Globus pallidus (tissue), 1 donor: ENCODE measurements at regions not wholly inside any gene's neighbourhood (a gene's known extent, or its start where the extent isn't known, plus 50 kb on each side); places are given as distances from the start of the nearest gene placed in this dataset.
A peak's percentile ranks its signal among the peaks of the same experiment; 100 is the strongest.

Experiments used
- DNase-seq: peaks from one replicate; pipeline ENCODE4 v3.0.0-alpha.2; 2015; ENCODE audit warnings: low spot score

DNA sequence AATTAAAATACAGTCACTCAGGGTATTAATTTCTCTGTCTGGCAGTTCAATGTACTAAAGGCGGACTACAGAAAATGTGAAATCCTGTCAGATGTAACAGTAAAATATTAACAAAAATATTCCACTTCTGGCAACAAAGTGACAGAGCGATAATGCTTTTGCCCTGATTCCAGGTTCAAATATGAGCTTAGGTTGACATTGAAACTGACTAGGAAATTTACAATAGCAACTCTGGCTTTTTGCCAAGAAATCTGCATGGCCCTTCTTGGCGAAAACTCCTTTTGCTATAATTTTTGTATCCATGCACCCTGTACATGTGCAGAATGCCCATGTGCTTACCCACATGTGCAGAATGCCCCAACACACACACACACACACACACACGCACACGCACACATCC is 552.2 kb downstream of the MDFIC start:
- no peak for DNase-seq

DNA sequence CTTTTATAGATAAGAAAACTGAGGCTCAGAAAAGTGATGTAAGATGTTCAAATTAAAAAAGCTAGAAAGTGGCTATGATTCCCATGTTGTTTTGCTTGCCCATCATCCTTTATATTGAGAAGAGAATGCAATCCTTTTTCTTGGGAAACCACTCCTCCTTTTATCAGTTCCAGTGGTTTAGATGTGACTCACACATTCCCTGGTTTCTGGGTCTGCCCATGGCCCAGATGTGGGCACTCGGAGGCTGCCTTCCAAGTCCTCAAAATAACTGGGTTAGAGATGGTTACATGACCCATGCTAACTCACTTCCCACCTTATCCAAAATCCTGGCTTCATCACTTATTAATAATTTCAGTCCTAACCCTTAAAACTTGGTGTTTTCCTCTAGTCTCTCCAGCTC is 550.0 kb downstream of the MDFIC start:
- DNase-seq, result no peak

DNA sequence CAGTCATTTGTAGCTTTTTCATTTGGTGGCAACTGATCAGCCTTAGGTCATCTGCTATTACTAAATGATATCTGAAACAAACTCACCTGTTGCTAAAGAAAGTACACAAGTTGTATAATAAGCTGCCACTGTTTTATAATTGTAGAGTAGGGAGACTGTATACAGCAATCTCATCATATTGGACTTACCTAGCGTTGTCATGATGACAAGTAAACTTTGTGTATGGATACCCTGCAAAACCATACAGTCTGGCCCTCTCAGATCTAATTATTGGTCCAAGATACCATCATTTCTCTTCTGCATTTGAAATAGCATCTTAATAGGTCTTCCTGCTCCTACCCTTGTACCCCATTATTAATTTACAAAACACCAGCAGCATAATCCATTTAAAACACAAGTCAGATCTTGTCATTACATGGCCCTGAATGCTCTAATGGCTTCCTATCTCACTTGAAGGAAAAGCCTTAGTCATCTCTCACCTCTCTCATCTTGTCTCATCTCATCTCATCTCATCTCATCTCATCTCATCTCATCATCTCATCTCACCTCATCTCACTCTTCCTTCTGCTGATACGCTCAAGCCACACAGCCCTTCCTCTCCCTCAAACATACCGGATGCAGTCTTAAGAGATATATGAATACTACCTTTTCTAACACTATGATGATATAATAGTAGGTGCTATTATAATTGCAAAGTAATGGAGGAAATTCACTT is 540.6 kb downstream of the MDFIC start:
- no peak for DNase-seq

DNA sequence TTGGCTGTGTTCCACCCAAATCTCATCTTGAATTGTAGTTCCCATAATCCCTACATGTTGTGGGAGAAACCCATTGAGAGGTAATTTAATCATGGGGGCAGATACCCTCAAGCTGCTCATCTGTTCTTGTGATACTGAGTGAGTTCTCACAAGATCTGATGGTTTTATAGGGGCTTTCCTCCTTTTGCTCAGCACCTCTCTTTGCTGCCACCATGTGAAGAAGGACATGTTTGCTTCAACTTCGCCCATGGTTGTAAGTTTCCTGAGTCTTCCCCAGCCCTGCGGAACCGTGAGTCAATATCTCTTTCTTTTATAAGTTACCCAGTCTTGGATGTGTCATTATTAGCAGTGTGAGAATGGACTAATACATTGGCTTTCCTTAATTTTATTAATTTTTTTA is 527.8 kb downstream of the MDFIC start:
- DNase-seq, result no peak

DNA sequence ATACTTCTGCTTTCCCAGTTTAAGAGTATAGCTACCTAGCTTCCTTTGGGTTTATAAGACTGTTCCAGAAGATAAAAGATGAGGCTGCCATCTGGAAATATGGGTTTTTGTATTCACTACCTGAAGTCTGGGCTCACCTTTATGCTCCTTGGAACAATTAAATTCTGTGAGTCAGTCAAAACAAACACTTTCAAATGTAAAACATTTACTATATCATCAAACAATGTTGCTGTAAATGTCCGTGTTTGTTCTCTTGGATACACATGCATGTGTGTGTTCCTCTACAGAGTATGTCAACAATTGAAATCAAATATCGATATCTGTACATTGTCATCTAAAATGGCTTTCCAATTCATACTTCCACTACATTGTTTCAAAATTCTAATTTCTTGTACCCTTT is 525.6 kb downstream of the MDFIC start:
- DNase-seq, result no peak

DNA sequence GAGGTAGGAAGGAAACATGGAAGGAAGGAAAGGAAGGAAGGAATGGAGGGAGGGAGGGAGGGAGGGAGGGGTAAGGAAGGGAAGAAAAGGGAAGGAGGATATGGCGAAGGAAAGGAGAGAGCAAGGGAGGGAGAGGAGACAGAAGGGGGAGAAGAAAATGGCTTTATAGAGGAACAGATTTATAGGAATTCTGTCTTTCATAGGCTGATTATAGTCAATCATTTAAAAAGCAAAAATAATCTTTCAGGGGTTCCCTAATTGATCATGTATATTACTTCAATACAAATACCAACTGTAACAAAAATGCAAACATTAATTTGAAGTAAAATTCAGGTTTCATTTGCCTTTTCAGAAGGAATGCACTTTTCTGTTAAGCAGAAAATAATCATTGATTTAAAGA is 519.1 kb downstream of the MDFIC start:
- DNase-seq, result no peak

DNA sequence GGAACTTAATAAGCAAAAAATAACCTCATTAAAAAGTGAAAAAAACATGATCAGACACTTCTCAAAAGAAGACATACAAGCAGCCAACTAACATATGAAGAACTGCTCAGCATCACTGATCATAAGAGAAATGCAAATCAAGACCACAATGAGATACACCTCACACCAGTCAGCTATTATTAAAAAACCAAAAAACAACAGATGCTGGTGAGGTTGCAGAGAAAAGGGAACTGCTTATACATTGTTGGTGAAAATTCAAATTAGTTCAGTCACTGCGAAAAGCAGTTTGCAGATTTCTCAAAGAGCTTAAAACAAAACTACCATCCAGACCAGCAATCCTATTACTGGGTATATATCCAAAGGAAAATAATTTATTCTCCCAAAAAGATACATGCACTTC is 513.3 kb downstream of the MDFIC start:
- DNase-seq, result no peak

DNA sequence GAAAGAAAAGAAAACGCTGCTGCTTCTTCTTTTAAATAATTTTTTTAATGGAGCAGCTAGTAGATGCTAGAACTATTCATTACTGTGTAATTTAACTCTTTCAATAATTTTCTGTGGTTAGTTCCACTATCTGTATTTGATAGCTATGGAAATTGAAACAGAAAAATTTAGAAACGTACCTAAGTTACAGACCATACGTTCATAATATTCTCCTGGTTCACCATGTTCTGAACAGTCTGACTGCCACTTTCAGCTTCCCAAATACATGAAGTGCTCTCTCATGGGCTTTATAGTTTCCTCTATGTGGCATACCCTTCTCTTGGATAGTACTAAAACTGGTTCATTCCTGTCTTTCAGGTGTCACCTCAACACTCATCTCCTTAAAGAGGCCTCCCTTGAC is 508.0 kb downstream of the MDFIC start:
- DNase-seq, result no peak

DNA sequence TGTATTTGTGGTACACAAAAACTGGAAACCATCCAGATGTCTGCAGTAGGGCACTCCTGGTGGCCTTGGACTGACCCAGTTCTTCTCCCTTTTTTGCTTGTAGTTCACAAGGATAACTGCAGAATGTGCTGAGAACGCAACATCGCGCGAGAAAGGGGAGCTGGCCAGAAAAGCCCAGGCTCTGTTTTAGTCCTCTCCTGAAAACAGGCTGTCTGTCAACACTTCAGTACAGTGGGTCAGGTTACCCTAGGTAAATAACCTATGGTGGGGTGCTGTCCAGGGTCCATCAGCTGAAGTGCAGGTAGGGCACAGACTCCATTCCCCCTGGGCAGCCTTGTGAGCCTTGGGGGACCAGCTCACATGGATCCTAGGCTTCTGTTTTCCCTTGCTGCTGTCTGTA is 495.8 kb downstream of the MDFIC start:
- DNase-seq, result no peak

DNA sequence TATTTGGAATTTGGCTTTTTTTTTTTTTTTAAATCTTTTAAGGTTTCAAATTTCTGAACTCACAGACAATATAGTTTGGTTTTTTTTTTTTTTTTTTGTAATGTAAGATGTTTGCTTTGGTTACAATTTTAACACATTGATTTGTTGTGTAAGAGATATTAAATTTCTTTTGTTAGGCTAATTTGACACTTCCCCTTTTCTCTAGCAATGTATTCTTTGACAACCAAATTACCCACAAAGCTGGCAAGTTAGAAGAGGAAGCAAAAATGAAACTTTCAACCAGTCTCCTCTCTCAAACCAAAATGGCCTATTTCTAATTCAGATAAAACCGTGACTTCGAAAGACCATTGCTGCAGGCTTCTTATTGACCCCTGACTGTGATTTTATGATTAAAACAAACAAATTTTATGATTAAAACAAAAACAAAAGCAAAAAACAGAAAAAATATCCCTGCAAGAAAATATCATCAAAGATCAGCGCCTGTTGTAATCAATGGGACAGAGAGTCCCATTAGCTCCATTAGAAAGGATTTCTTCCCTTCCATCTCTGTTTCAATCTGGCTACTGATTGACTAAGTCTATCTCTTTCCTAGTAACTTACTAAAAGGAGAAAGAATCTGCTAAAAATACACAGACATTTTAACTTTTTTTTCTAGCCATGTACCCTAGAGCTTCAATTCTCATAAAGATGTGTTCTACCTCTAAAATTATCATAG is 489.2 kb downstream of the MDFIC start:
- DNase-seq, result peak; percentile 20

DNA sequence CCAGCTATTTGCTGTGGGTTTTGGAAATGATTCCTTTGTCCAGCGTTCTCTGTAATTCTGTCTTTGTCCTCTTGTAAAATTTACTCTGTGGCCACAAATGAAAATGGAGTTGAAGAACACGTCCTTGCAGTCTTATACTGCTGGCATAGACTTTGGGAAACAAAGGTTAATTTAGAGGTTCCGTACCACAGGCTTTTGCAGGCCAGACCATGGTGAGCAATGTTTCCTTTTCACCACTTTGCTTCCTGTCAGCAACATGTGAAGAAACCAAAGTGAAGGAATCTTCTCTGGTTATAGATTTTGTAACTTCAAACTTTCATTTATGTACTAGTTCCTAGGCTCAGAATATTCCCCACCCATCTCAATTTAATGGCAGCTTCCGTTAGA is 488.5 kb downstream of the MDFIC start:
- no peak for DNase-seq

DNA sequence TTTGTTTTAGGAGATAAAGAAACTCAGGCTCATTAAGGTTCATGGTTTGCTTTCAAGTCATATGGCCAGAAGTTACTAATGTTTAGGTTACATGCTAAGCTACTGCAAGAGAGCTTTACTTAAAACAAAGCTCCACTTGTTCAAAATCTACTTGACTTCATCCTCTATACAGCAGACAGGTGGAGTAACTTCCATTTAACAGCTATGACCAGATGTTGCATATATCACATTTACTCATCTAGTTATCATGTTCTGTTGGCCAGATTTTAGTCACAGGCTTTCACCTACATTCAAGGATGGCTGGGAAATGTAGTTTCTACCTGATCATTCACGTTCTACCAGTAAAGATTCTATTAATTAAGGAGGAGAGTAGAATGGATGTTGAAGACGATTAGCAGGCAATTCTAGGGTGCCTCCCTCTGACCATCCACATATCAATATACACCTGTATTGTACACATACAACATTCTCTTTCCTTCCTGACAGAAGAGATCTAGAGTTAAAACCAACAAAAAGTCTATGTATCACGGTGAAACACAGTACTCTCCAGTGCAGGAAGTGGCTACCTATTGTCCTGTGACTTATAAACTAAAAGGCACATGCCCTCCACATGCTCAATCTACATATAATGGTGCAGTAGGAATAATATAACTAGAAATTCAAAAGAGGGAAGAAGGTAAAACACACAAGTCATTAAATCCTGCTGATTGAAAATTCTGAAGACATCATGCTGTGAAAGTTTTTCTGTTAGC is 488.0 kb downstream of the MDFIC start:
- no peak for DNase-seq

DNA sequence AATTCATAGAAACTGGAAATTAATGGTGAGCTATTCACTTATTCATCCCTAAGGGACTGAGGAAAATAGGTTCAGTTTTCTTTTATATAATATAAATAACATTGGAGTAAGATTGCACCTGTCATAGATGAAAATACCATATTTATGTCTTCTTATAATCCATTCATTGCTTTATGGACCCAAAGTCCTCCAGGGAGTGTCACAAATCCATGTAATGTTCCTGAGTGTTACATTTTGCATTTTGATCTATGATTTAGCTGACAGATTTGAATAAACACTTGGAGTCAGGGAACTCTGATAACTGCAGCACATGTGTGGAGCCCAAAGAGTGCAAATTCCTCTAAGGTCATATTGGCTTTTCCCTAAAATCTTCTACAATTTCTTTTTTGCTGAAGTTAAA is 484.3 kb downstream of the MDFIC start:
- DNase-seq, result no peak

DNA sequence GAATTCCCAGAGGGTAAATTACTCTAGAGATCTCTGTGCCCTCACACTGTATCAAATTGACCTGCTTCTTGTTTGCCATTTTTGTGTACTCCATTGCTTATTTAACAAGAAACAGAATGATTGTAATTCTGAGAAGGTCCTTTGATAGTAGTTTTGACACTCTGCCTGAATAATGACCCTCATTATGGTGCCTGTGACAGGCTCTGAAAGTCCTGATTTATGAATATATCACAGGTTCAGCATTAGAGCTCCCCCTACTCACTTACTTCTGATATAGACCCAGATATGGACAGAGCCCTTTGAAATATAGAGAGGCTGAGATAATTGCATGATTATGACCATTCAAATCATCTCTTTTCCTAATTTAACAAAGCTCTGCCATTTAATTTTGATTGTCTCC is 465.2 kb downstream of the MDFIC start:
- DNase-seq, result no peak

DNA sequence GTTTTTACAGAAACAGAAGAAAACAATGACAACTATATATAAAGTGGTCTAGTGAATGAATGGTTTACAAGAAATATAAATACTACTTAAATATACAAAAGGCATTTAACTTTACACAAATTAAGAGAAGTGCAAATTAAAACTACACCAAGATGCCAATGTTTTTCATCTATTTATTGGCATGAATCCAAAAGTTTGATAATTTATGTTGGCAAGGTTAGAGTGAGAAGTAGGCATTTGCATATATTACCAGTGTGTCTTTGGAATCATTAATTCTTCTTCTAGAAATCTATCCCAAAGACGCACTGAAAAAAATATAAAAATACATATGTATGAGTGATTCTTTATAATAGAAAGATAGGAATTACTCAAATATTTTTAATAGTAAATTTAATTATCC is 457.4 kb downstream of the MDFIC start:
- no peak for DNase-seq

DNA sequence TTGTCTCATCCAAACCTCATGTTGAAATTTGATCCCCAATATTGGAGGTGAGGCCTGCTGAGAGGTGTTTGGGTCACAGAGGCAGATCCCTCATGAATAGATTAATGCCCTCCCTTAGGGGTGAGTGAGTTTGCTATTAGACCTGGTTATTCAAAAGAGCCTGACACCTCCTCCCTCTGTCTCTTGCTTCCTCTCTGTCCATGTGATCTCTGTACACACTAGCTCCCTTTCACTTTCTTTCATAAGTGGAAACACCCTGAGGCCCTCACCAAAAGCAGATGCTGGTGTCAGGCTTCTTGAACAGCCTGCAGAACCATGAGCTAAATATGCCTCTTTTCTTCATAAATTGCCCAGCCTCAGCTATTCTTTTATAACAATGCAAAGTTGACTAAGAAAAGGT is 447.1 kb downstream of the MDFIC start:
- no peak for DNase-seq

DNA sequence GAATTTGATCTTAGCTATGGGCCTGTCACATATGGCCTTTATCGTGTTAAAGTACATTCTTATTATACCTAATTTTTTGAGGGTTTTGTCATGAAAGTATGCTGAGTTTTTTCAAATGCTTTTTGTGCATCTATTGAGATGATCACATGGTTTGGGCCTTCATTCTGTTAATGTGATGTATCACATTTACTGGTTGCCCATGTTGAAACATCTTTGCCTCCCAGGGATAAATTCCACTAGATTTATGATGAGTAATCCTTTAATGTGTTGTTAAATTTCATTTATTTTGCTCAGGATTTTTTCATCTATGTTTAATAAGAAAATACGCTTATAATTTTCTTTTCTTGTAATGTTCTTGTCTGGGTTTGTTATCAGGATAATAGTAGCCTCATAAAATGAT is 442.0 kb downstream of the MDFIC start:
- DNase-seq, result no peak

DNA sequence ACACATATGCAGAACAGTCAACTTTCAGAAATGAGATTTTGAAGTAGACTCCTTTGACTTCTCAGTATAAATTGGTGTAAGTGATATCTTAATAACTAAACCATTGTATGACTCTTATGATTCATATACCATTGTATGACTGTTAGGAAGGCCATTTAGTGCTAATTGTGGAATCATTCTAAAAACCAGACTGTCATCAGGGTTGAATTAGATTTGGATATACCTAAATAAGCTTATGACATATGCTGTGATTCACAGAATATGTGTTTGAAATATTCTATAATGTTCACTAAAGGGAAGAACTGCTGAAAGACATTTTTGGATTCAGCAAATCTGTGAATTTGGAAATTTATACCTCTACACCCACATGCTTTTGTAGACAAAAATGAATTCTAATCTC is 438.1 kb downstream of the MDFIC start:
- no peak for DNase-seq

DNA sequence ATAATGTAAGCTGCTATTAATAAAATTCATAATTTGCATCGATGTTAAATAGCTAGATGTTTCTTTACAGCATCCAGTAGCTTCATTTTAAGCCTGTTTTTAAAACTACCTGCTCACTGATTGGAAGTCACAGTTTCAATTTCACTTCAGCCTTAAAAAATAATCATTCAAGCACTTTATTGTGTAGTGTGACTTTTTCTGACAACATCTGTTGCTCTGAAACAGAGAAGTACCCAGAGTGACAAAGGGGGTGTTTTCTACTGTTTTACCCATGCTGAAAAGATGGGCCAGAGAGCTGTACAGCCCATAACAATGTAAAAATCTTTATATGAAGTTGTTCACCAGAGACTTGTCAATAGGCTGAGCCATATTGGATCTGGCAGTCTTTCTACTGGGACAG is 437.2 kb downstream of the MDFIC start:
- DNase-seq, result no peak

DNA sequence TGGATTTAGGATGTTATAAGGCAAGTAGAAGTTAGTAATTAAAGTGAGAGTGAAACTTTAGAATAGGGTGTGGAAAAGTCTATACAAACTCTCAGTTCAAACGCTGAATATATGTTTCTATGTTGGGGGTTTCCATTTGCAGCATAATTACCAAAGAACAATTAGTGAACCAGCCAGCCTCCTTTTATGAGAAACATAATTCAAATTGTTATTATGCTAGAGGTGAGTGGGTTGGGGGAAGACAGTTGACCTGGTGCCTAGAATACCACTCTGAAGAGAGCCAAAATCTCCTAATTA is 435.8 kb downstream of the MDFIC start:
- no peak for DNase-seq

DNA sequence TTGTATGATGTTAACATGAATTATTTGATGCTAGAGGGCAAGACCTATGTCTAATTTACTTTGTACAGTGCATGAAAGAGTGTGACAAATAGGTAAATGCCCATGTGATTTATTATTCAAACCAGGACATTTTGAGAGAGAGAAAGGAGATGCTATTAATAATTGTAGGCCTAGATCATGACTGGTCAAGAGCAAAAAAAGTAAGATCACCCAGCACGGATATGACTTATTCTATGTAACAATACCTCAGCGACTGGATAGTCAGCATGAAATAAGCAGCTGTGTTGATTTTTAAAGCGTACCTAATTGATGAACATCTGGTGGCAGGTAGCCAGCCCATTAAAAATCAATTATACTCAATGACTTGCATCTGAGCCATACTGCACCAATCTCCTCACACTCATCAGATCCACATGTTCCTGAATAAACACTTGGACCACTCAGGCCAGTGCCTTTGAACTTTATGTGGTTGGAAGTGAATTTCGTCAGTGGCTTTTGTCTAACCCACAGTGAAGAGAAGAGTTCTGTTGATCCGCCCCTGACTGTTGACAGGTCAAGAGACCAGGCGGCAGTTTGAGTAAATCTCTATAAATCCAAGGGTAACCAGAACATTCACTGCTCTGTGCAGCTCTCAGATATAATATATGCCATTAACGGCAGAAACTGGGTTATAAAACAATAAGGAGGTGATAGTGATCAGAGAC is 435.3 kb downstream of the MDFIC start:
- DNase-seq, result no peak

DNA sequence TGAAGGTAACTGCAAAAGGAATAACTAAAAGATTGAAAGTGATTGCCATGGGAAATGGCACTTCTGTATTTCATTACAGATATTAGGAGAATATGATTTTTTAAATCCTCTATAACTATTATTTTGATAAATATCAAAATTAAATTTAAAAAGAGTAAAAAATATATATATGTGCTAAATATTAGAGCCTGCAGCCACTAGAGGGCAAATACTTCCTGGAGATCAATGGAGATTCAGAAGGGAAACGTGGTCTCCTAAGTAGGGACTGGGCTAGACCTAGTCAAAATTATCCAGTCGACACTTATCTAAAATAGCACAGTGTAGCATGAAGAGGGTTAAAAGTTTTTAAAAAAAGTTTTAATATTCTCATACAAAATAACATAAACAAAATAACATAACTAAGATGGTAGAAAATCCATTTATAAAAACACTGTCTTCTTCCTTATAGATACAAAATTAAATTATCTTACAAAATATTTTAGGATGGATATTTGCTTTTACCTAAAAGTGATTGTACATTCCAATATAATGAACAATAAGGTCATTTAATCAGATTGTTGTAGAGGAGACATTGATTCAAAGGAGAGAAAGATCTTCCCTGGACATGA is 434.3 kb downstream of the MDFIC start:
- peak; percentile 0 for DNase-seq

DNA sequence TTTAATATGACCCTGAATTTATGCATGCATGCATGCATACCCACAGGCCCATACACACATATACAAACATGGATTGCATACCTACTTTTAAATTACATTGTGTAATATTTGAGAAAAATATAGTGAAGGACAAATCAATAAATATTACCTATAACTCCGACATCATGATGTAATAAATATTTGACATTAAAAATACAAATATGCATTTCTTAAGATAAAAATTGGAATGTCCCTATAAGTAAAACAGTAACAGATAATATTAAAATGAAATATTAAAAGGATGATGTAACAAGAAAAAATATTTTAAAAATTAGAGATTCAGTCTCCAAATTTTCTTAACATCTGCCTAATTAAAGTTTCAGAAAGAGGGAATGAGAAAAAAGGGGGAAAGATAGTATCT is 433.0 kb downstream of the MDFIC start:
- DNase-seq, result no peak
